NCI-H2107 treated with DMSO at 0.1 percent for 48 hours (cell line): ENCODE measurements at regions not wholly inside any gene's neighbourhood (a gene's known extent, or its start where the extent isn't known, plus 50 kb on each side); places are given as distances from the start of the nearest gene placed in this dataset.

Source experiments
- DNase-seq: peaks from one replicate; lab custom pipeline; 2025; ENCODE audit not compliant: unreplicated experiment; lab: John Stamatoyannopoulos, UW

DNA sequence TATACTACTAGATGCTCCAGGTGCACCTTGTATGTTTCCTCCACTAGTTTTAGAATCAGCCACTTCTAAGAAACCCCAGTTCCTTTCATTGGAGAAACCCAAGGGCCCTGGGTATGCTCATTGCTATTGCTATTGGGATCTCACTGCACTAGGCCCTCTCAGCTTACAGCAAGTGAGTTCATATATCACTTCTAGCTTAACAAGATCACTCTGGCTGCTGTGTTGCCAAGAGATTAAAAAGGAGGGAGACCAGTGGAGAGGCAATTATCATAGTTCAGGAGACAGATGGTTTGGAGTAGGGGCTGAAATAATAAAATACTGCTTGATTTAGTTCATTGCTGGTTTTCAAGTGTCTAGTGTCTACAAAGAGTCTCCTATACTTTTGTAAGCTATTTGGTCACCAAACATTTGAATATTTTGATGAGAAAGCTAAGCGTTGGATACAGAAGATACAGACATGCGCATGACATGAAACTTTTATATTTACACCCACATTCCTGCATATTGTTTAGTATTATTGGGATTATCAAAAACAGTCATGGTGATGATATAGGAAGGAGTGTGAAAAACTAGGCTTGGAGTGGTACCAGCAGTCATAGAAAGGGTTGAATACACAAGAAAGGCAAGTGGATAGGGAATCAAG lies 671.9 kb downstream of the ADGRL2 start:
- peak; percentile 79 for DNase-seq

GRCh38 chr1:82466891-82467290 lies 666.2 kb downstream of the ADGRL2 start:
- DNase-seq: no peak

DNA sequence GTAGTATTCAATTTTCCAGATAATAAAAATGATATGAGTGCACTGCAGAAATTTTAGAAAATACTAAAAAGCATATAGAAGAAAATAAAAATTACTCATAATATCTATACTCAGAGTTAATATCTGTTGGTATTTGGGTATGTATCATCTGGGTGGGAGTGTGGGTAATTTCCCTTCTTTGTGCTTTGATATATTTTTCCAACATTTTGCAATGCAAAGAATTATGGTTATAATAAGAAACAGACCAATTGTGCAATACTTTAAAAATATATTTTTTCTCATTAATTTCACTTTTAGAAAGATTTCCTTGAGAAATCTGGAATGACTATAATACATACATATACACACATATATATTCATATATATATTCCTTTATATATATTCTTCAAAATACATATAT lies 665.7 kb downstream of the ADGRL2 start:
- DNase-seq: no peak

DNA sequence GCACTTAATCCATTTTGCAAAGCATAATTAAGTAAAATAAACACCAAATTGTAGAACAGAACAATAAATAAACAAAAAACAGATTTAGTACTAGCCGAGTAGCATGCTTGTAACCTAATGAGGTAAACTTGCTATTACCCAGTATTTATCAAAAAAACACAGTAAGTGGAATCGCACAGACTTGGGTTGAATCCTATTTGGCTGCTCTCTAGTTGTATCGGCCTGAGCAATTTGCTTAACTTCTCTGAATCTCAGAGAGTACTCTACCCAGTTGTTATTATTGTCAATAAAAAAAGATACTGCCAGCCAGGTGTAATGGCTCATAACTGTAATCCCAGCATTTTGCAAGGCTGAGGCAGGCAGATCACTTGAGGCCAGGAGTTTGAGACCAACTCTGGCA lies 664.3 kb downstream of the ADGRL2 start:
- no peak for DNase-seq

- no peak for DNase-seq
Measured at GRCh38 chr1:82464362-82465001, 663.7 kb downstream of the ADGRL2 start.

DNA sequence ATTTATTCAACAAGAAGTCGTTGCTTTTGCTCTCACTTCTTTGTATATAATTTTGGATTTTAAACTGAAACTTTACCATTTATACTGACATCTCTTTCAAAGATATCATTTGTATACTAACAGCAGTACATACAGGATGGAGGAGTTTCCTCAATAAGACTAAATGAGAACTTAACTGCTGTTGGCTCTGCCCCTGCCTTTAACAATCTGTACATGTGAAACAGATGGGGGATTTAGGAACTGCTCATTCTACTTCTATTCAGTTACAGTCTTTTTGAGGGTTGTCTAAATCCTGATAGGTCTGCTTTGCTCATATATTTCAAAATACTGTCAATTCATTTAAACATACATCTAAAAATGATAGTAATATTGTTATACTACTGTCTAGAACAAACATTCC lies 663.2 kb downstream of the ADGRL2 start:
- no peak for DNase-seq

- DNase-seq: no peak
Measured at GRCh38 chr1:82462366-82462765, 661.6 kb downstream of the ADGRL2 start.

DNA sequence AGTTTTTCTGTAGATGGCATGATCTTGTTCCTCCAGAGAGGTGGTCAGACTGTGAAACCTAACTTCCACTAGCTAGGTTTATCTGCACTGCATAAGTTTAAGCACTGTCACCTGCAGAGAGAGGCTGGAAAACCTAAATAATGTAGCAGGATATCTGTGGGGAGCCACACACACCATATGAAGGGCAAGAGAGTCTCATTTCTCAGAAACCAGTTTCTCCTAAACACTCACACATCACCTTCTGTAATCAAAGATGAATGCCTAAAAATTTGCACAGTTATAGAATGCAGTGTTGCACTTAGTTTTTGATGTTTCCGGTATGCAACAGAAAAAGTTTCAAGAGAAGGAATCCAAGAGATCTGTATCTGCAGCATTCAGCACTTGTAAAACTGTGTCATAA lies 654.6 kb downstream of the ADGRL2 start:
- no peak for DNase-seq

- DNase-seq: no peak
Measured at GRCh38 chr1:82454431-82454830, 653.7 kb downstream of the ADGRL2 start.

- DNase-seq: no peak
Measured at GRCh38 chr1:82453511-82454185, 652.9 kb downstream of the ADGRL2 start.

GRCh38 chr1:82452096-82452495 lies 651.4 kb downstream of the ADGRL2 start:
- DNase-seq: no peak

DNA sequence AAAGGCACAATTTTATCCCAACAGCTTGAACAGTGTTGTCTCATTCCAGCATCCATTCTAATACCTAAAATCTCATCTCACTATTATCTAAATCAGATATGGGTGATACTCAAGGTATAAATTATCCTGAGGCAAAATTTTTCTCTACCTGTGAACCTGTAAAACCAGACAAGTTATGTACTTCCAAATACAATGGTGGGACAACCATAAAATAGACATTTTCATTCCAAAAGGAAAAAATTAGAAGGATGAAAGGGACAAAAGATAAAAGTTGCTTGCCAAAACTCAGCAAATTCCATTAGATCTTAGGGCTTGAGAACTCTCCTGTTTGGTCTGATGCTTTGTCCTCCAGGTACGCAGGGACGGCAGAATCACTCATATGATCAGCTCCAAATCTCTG lies 650.5 kb downstream of the ADGRL2 start:
- no peak for DNase-seq

DNA sequence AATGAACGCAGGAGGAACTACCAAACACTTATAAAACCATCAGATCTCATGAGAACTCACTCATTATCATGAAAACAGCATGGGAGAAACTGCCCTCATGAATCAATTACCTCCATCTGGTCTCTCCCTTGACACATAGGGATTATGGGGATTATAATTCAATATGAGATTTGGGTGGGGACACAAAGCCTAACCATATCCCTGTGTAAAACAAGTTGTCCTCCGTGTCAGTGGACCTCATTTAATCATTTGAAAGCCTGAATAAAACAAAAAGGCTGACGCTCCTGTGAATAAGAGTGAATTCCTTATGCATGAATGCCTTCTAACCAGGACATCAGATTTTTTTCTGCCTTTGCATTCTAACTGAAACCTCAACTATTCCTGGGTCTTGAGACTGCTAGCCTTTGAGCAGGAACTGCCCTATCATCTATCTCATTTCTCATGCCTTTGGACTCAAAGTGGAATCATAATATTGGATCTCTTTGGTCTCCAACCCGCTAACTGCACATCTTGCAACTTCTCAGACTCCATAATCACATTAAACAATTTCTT lies 648.8 kb downstream of the ADGRL2 start:
- DNase-seq: no peak

- no peak for DNase-seq
Measured at GRCh38 chr1:82446955-82447354, 646.2 kb downstream of the ADGRL2 start.

GRCh38 chr1:82446236-82446635 lies 645.5 kb downstream of the ADGRL2 start:
- DNase-seq: no peak

DNA sequence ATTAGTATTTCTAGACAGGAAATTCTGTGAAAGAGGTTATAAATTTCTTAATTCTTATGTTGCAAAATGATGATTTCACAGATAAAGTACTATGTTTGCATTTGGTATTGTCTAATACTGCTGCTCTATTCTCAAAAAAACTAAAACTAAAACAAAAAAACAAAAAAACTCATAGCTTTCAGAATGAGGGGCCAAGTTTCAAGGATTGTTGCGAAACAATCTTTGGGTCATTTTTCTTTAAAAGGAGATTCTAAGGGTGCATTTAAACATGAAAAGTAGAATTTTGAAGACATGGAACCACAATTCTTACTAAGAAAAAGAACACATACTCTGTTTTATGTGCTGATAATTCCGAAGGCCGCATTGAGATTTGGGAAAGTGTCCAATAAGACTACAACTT lies 645.1 kb downstream of the ADGRL2 start:
- DNase-seq: no peak

DNA sequence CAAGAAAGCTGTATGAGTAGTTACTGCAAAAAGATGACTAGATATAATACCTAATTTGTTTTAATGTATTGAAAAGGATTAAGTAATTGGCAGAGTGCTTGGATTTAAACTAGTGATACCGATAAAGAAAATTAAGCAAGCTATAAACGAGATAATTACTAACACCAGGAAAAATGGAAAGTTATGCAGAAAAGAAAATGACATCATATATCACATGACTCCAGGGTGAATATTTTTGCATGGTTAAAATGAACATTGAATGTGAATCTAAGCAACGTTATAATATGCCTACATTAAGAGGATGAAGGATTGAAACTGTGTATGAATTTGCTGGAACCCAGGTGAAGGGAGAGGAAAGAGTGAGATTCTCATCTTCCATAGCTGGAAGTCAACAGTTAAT lies 644.4 kb downstream of the ADGRL2 start:
- DNase-seq: no peak

DNA sequence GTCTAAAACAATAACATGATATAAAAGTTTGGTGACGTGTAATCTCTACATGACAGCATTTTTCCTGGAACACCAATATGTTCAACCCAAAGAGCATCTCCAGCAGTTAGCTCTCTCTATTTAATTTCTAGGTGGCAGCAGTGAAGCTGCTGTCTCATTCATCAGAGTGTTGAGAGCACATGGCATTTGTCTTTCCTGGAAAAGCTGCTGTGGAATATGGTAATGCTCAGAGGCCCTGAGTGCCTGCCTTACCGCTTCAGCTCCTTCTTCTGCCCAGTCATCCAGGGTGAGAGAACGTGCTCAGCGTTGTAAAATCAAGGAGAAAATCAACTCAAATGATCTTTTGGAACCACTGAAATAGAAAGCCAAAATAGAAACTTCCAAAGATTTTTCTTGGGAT lies 640.7 kb downstream of the ADGRL2 start:
- no peak for DNase-seq

GRCh38 chr1:82423174-82423815 lies 622.6 kb downstream of the ADGRL2 start:
- no peak for DNase-seq

DNA sequence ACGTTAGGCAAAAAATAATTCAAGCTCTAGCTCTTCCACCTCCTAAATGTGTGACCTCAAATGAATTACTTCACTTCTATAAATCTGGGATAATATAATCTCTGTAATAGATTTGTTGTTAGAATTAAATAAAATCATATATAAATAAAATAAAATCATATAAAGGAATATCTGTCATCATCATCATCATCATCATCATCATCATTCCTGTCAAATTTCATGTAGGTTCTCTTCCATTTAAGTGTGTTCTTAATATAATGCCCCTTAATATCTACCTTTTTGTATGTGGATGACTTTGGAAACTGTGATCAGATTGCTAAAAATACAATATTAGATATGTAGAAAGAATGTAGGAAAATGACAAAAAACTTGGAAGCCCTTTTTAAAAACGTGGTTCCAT lies 621.0 kb downstream of the ADGRL2 start:
- DNase-seq: no peak

- DNase-seq: no peak
Measured at GRCh38 chr1:82420584-82420983, 619.9 kb downstream of the ADGRL2 start.

- no peak for DNase-seq
Measured at GRCh38 chr1:82411605-82412004, 610.9 kb downstream of the ADGRL2 start.
